Mesenchymal stem cell (in vitro differentiated cells and primary cell): ENCODE measurements at regions not wholly inside any gene's neighbourhood (a gene's known extent, or its start where the extent isn't known, plus 50 kb on each side); places are given as distances from the start of the nearest gene placed in this dataset.

Source experiments
- DNase-seq: peaks from one replicate; pipeline ENCODE4 v3.0.0-alpha.2; 2013
- H2AFZ ChIP-seq: one replicate; pipeline ENCODE4 v1.6.1; 2013; ENCODE audit warnings: low read depth, mild to moderate bottlenecking, control low read depth, inconsistent platforms, low read length, moderate library complexity
- H2AK5ac ChIP-seq: 2 replicates; pipeline ENCODE4 v1.6.1; 2013; ENCODE audit warnings: low read length, moderate library complexity, mild to moderate bottlenecking, inconsistent platforms; ENCODE audit not compliant: severe bottlenecking
- H2BK120ac ChIP-seq: one replicate; pipeline ENCODE4 v1.6.1; 2013; ENCODE audit warnings: low read depth, mild to moderate bottlenecking, inconsistent platforms, low read length, moderate library complexity
- H2BK12ac ChIP-seq, 2 experiments: one replicate each; pipeline ENCODE4 v1.6.1; 2013; ENCODE audit warnings: inconsistent platforms in 2 of 2, low read length in 2 of 2, mild to moderate bottlenecking in 2 of 2, moderate library complexity in 2 of 2, control low read depth in 1 of 2
- H2BK15ac ChIP-seq: one replicate; pipeline ENCODE4 v1.6.1; 2013; ENCODE audit warnings: mild to moderate bottlenecking, low read depth, inconsistent platforms; ENCODE audit not compliant: poor library complexity, severe bottlenecking
- H2BK5ac ChIP-seq: 2 replicates; pipeline ENCODE4 v1.6.1; 2013; ENCODE audit warnings: low read depth, mild to moderate bottlenecking, low read length, control low read depth, inconsistent platforms; ENCODE audit not compliant: poor library complexity, severe bottlenecking
- H3K14ac ChIP-seq, 2 experiments: one replicate each; pipeline ENCODE4 v1.6.1; 2013; ENCODE audit warnings: inconsistent platforms in 2 of 2, low read length in 2 of 2, control low read depth in 1 of 2, mild to moderate bottlenecking in 1 of 2, moderate library complexity in 1 of 2
- H3K18ac ChIP-seq, 2 experiments: one replicate each; pipeline ENCODE4 v1.6.1; 2013; ENCODE audit warnings: inconsistent platforms in 2 of 2, low read length in 2 of 2, control low read depth in 1 of 2, low read depth in 1 of 2, mild to moderate bottlenecking in 1 of 2
- H3K23ac ChIP-seq, 2 experiments: one replicate each; pipeline ENCODE4 v1.6.1; 2013; ENCODE audit warnings: inconsistent platforms in 2 of 2, low read length in 2 of 2, mild to moderate bottlenecking in 2 of 2, moderate library complexity in 2 of 2, control low read depth in 1 of 2
- H3K27ac ChIP-seq: 2 replicates; pipeline ENCODE4 v1.5.1; 2013; ENCODE audit warnings: mild to moderate bottlenecking, moderate library complexity, low read length, control low read depth, inconsistent platforms; ENCODE audit not compliant: poor library complexity, severe bottlenecking
- H3K27me3 ChIP-seq, 2 experiments: 2 replicates each; pipeline versions ENCODE4 v1.6.1 to v1.7.0; 2013; ENCODE audit warnings: low read length in 2 of 2, mild to moderate bottlenecking in 2 of 2, moderate library complexity in 2 of 2, control low read depth in 1 of 2, inconsistent platforms in 1 of 2; ENCODE audit not compliant: control insufficient read depth in 1 of 2, insufficient read depth in 1 of 2
- H3K36me3 ChIP-seq, 2 experiments: 2 replicates each; pipeline versions ENCODE4 v1.6.1 to v1.7.0; 2013; ENCODE audit warnings: low read length in 2 of 2, control low read depth in 1 of 2, inconsistent platforms in 1 of 2, low read depth in 1 of 2, mild to moderate bottlenecking in 1 of 2; ENCODE audit not compliant: insufficient read depth in 2 of 2, control insufficient read depth in 1 of 2
- H3K4ac ChIP-seq, 2 experiments: one replicate each; pipeline ENCODE4 v1.6.1; 2013; ENCODE audit warnings: inconsistent platforms in 2 of 2, low read length in 2 of 2, mild to moderate bottlenecking in 2 of 2, moderate library complexity in 2 of 2, control low read depth in 1 of 2, low read depth in 1 of 2
- H3K4me1 ChIP-seq: 2 replicates; pipeline ENCODE4 v1.6.1; 2013; ENCODE audit warnings: low read depth, low read length, control low read depth; ENCODE audit not compliant: control insufficient read depth, insufficient read depth
- H3K4me2 ChIP-seq: 2 replicates; pipeline ENCODE4 v1.6.1; 2013; ENCODE audit warnings: low read length, mild to moderate bottlenecking, inconsistent platforms; ENCODE audit not compliant: poor library complexity, severe bottlenecking
- H3K4me3 ChIP-seq, 2 experiments: 2 replicates each; pipeline versions ENCODE4 v1.5.1 to v1.7.0; 2013; ENCODE audit warnings: low read length in 2 of 2, mild to moderate bottlenecking in 2 of 2, control low read depth in 1 of 2, low read depth in 1 of 2; ENCODE audit not compliant: insufficient read depth in 1 of 2
- H3K79me1 ChIP-seq: replicated peaks from 2 replicates; pipeline ENCODE4 v1.6.1; 2013; ENCODE audit warnings: mild to moderate bottlenecking, control low read depth, low read length, inconsistent platforms; ENCODE audit not compliant: poor library complexity, severe bottlenecking
- H3K9ac ChIP-seq: 2 replicates; pipeline ENCODE4 v1.7.0; 2013; ENCODE audit warnings: mild to moderate bottlenecking, low read length, moderate library complexity
- H3K9me3 ChIP-seq: 2 replicates; pipeline ENCODE4 v1.7.0; 2013; ENCODE audit warnings: mild to moderate bottlenecking, low read length; ENCODE audit not compliant: control insufficient read depth
- H4K8ac ChIP-seq: one replicate; pipeline ENCODE4 v1.6.1; 2013; ENCODE audit warnings: inconsistent platforms, mild to moderate bottlenecking, low read length, moderate library complexity
- H4K91ac ChIP-seq: one replicate; pipeline ENCODE4 v1.6.1; 2013; ENCODE audit warnings: mild to moderate bottlenecking, low read length, inconsistent platforms
- WGBS: methylation state at CpG from one replicate; pipeline ENCODE4 v1.1.7; 2013; ENCODE audit warnings: mixed read lengths; 5-methylcytosine and 5-hydroxymethylcytosine counted together

DNA sequence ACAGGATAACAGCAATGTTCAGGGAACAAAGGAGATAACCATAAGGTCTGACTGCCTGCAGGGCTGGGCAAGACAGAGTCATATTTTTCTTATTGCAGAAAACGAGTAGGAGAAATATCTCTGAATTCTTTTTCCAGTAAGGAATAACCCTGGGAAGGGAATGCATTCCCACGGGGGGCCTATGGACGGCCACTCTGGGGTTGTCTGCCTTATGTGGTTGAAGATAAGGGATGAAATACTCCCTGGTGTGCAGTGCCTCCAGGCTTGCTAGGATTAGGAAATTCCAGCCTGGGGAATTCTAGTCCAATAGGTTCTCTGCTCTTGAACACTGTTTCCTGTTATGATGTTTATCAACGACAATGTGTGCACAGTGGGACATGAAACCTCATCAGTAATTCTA lies 185.3 kb upstream of the HSFY2 start:
- no peak overlapping the region for H3K9ac ChIP-seq
- H3K4me2 ChIP-seq, result no peak overlapping the region
- H3K4me1 ChIP-seq, result no peaks in the 10 kb centered on the region
- no peak overlapping the region for H2BK5ac ChIP-seq
- H3K18ac ChIP-seq, result no peak overlapping the region
- no peak overlapping the region for H2BK15ac ChIP-seq
- H3K9me3 ChIP-seq, result no peaks in the 10 kb centered on the region
- no peak overlapping the region for H4K8ac ChIP-seq
- H3K27me3 ChIP-seq, result no peaks in the 10 kb centered on the region
- no peaks in the 10 kb centered on the region for H3K36me3 ChIP-seq
- DNase-seq, result no peak
- H3K4ac ChIP-seq, result no peak overlapping the region
- H2BK120ac ChIP-seq, result no peak overlapping the region
- no peak overlapping the region for H3K27ac ChIP-seq
- H2AK5ac ChIP-seq, result no peak overlapping the region
- H3K14ac ChIP-seq, result no peak overlapping the region
- no peak overlapping the region for H4K91ac ChIP-seq
- H3K23ac ChIP-seq, result no peak overlapping the region
- H3K4me3 ChIP-seq, result no peak overlapping the region
- H2AFZ ChIP-seq, result no peak overlapping the region
- WGBS, result 31% methylated on average over 4 of the region's 4 CpGs
- no peak overlapping the region for H2BK12ac ChIP-seq
- H3K79me1 ChIP-seq, result no peaks in the 10 kb centered on the region

DNA sequence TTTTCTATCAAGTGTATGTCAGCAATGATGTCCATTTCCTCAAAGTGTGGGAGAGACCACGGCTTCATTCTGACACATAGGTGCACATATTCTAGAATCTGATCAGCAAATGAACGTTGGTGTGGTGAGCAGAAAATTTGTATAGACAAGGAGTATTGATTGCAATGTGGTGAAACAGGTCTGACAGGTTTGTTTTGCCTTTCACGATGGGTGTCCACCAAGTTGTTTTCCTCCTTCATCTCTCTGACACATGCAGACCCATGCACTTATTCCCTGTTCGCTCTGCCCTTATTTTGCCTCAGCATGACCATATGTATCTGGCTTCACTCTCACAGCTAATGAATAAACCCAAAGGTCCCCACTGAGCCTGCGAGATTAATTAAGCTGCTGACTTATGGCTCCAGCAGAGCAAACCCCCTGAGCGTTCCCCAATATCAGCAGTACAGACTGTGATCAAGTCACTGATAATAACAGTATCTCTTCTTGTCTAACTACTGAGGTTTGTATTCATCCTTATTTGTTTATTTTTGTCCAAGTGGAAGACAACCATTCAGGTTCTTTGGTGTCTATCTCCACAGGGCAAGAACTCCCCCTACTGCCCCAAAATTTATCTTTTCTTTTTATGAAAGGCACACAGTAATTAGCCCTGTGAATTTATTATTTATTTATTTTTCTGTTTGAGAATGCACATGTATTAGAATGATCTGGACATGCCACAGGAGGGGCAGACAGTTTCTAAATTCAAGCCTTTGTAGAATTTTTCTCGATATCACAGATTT lies 178.3 kb upstream of the HSFY2 start:
- Histone ChIP-seq H2BK5ac (no peak overlapping the region), H3K4me3 (no peak overlapping the region), H3K27me3 (no peaks in the 10 kb centered on the region), H3K36me3 (no peaks in the 10 kb centered on the region), H3K23ac (no peak overlapping the region), H3K14ac (no peak overlapping the region), H2AK5ac (no peak overlapping the region), H2AFZ (no peak overlapping the region), H3K9me3 (no peaks in the 10 kb centered on the region), H3K18ac (no peak overlapping the region), H3K4me2 (no peak overlapping the region), H4K91ac (no peak overlapping the region), H3K4me1 (no peaks in the 10 kb centered on the region), H2BK120ac (no peak overlapping the region), H3K9ac (no peak overlapping the region), H2BK12ac (no peak overlapping the region), H4K8ac (no peak overlapping the region), H3K27ac (no peak overlapping the region), H3K4ac (no peak overlapping the region), H2BK15ac (no peak overlapping the region), H3K79me1 (no peaks in the 10 kb centered on the region)
- DNase-seq, result no peak
- WGBS, result 67% methylated on average over 3 of the region's 7 CpGs

DNA sequence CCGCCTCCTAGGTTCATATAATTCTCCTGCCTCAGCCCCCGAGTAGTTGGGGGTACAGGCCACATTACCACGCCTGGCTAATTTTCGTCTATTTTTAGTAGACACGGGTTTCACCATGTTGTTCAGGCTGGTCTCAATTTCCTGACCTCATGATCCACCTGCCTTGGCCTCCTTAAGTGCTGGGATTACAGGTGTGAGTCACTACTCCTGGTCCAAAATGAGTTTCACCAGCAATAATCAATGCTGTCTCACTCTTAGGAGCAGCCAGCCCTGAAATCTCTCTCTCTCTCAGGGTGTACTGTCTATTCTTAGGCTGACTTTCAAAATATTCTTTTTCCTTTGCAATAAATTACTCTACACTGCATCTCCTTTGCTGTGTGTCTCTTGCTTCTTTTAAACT lies 177.5 kb upstream of the HSFY2 start:
- Histone ChIP-seq H3K14ac (no peak overlapping the region), H3K23ac (no peak overlapping the region), H4K8ac (no peak overlapping the region), H3K4me1 (no peaks in the 10 kb centered on the region), H2BK5ac (no peak overlapping the region), H2BK120ac (no peak overlapping the region), H3K79me1 (no peaks in the 10 kb centered on the region), H2BK12ac (no peak overlapping the region), H4K91ac (no peak overlapping the region), H3K36me3 (no peaks in the 10 kb centered on the region), H3K4ac (no peak overlapping the region), H2BK15ac (no peak overlapping the region), H3K4me2 (no peak overlapping the region), H2AFZ (no peak overlapping the region), H3K18ac (no peak overlapping the region), H3K27me3 (no peaks in the 10 kb centered on the region), H2AK5ac (no peak overlapping the region), H3K27ac (no peak overlapping the region), H3K4me3 (no peak overlapping the region), H3K9ac (no peak overlapping the region), H3K9me3 (no peaks in the 10 kb centered on the region)
- DNase-seq, result no peak
- WGBS, result 72% methylated on average over 5 of the region's 5 CpGs

DNA sequence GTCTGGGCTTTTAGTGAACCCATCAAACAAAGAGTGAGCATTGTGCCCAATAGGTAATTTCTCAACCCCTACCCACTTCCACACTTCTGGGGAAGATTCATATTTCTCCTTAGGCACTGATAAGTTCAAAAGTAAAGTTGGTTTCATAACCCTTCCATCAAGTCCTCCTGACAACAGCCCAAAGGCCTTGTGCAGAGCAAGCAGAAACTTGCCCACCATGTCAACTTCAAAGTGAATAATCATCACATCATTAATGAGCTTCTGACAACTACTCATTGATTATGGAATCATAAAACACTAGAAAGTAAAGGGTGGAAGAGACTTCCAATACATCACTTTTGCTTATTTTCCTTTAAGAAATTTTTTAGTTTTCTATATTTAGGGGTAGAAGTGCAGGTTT lies 163.3 kb upstream of the HSFY2 start:
- Histone ChIP-seq H2BK15ac (no peak overlapping the region), H3K4ac (no peak overlapping the region), H4K91ac (no peak overlapping the region), H2AFZ (no peak overlapping the region), H3K14ac (no peak overlapping the region), H3K9me3 (no peaks in the 10 kb centered on the region), H3K18ac (no peak overlapping the region), H2BK5ac (no peak overlapping the region), H3K4me1 (no peaks in the 10 kb centered on the region), H2AK5ac (no peak overlapping the region), H3K27me3 (no peaks in the 10 kb centered on the region), H2BK120ac (no peak overlapping the region), H4K8ac (no peak overlapping the region), H3K36me3 (no peaks in the 10 kb centered on the region), H2BK12ac (no peak overlapping the region), H3K27ac (no peak overlapping the region), H3K23ac (no peak overlapping the region), H3K4me3 (no peak overlapping the region), H3K9ac (no peak overlapping the region), H3K79me1 (no peaks in the 10 kb centered on the region), H3K4me2 (no peak overlapping the region)
- no peak for DNase-seq
